Stomach (tissue), 8 donors: ENCODE measurements at regions not wholly inside any gene's neighbourhood (a gene's known extent, or its start where the extent isn't known, plus 50 kb on each side); places are given as distances from the start of the nearest gene placed in this dataset.

Source experiments
- DNase-seq, 2 donors: peaks; one replicate each; pipeline versions ENCODE4 v3.0.0 to v3.0.0-alpha.2; 2013 to 2019
- H3K27ac ChIP-seq, 5 donors: fragments of 200-600 bp in 4 of 5; sonication (generic) in 4 of 5; one replicate each; pipeline ENCODE4 v1.5.1; 2013 to 2019; ENCODE audit warnings: mild to moderate bottlenecking in 1 of 5, moderate library complexity in 1 of 5
- H3K27me3 ChIP-seq, 3 donors: fragments of 200-600 bp; sonication (generic); one replicate each; pipeline ENCODE4 v1.5.1; 2017 to 2019; ENCODE audit warnings: mixed run types in 1 of 3
- H3K36me3 ChIP-seq, 4 donors: fragments of 200-600 bp; sonication (generic); 1 replicate in 3 of 4; 2 replicates in 1 of 4; pipeline ENCODE4 v1.5.1; 2016 to 2019
- H3K4me1 ChIP-seq, 4 donors: fragments of 200-600 bp; sonication (generic); one replicate each; pipeline ENCODE4 v1.5.1; 2016 to 2019
- H3K4me3 ChIP-seq, 4 donors: fragments of 200-600 bp; sonication (generic) in 3 of 4; one replicate each; pipeline ENCODE4 v1.5.1; 2016 to 2019; ENCODE audit warnings: mild to moderate bottlenecking in 1 of 4
- H3K9me3 ChIP-seq, 4 donors: fragments of 200-600 bp; sonication (generic); one replicate each; pipeline ENCODE4 v1.5.1; 2016 to 2019
- EP300 ChIP-seq: sonication (generic); formaldehyde crosslinking; IDR thresholded peaks from one replicate; pipeline ENCODE4 v1.6.1; 2017; ENCODE audit warnings: antibody characterized with exemption
- POLR2A ChIP-seq, 4 donors: fragments of 450-650 bp; IDR thresholded peaks; one replicate each; pipeline ENCODE4 v1.6.1; 2016; ENCODE audit warnings: antibody characterized with exemption in 4 of 4, control low read depth in 2 of 4, mild to moderate bottlenecking in 1 of 4, moderate library complexity in 1 of 4
- POLR2AphosphoS5 ChIP-seq, 3 donors: sonication (generic); formaldehyde crosslinking; IDR thresholded peaks; one replicate each; pipeline ENCODE4 v1.6.1; 2016; ENCODE audit warnings: antibody characterized with exemption in 3 of 3
- WGBS, 5 donors: extraction: QIAGEN DNeasy Blood & Tissue Kit in 3 of 5; methylation state at CpG; one replicate each; pipeline versions ENCODE4 v1.1.5 to v1.1.7; 2013 to 2018; 5-methylcytosine and 5-hydroxymethylcytosine counted together
- intact Hi-C: fragments of 100-400 bp; cut with DNase I; formaldehyde crosslinking; loops from one replicate; pipeline ENCODE4 v1.15.1; 2023; ENCODE audit warnings: low total_unique reads
- TF ChIP-seq, protein P1 (sequence below), 7 experiments: fragments of 450-650 bp in 4 of 7; fragments of 200-600 bp in 3 of 7; sonication (generic) in 3 of 7; IDR thresholded peaks; one replicate each; pipeline ENCODE4 v1.5.1; 2016 to 2019; ENCODE audit warnings: antibody characterized with exemption in 7 of 7, control low read depth in 2 of 7, mild to moderate bottlenecking in 1 of 7
- donor health status: healthy with polysubstance abuse.
- donor health status: Bipolar disorder and iron deficiency.
- donor health status: healthy.

- intact Hi-C loops: no loop called here
- TF ChIP-seq EP300: no peak
- TF ChIP-seq POLR2A (IDR thresholded peaks at IDR 0.05): no peak
- TF ChIP-seq, protein P1, sequence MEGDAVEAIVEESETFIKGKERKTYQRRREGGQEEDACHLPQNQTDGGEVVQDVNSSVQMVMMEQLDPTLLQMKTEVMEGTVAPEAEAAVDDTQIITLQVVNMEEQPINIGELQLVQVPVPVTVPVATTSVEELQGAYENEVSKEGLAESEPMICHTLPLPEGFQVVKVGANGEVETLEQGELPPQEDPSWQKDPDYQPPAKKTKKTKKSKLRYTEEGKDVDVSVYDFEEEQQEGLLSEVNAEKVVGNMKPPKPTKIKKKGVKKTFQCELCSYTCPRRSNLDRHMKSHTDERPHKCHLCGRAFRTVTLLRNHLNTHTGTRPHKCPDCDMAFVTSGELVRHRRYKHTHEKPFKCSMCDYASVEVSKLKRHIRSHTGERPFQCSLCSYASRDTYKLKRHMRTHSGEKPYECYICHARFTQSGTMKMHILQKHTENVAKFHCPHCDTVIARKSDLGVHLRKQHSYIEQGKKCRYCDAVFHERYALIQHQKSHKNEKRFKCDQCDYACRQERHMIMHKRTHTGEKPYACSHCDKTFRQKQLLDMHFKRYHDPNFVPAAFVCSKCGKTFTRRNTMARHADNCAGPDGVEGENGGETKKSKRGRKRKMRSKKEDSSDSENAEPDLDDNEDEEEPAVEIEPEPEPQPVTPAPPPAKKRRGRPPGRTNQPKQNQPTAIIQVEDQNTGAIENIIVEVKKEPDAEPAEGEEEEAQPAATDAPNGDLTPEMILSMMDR (IDR thresholded peaks at IDR 0.05): no peak
- no peak for TF ChIP-seq POLR2AphosphoS5 (IDR thresholded peaks at IDR 0.05)
- H3K36me3 ChIP-seq: no peaks in the 10 kb centered on the region
- H3K9me3 ChIP-seq: no peaks in the 10 kb centered on the region
- 64 to 74% (median 69%) methylated on average over 3 of the region's 3 CpGs for WGBS, 5 donors
- no peaks in the 10 kb centered on the region for H3K27me3 ChIP-seq
- H3K4me3 ChIP-seq: no peak overlapping the region
- no peaks in the 10 kb centered on the region for H3K4me1 ChIP-seq
- H3K27ac ChIP-seq: no peak overlapping the region
- DNase-seq: no peak
These were observed 1266.3 kb downstream of the SI start for GRCh38 chr3:163812006-163812405.

GRCh38 chr3:163809540-163809993 is 1268.7 kb downstream of the SI start:
- Histone ChIP-seq H3K9me3 (no peaks in the 10 kb centered on the region), H3K27ac (no peak overlapping the region), H3K27me3 (no peaks in the 10 kb centered on the region), H3K4me1 (no peaks in the 10 kb centered on the region), H3K36me3 (no peaks in the 10 kb centered on the region), H3K4me3 (no peak overlapping the region)
- TF ChIP-seq EP300 (no peak), POLR2A (IDR thresholded peaks at IDR 0.05) (no peak), POLR2AphosphoS5 (IDR thresholded peaks at IDR 0.05) (no peak)
- TF ChIP-seq, protein P1 (IDR thresholded peaks at IDR 0.05): no peak
- DNase-seq: no peak
- WGBS, 5 donors: 41 to 61% (median 57%) methylated on average over 4 of the region's 4 CpGs
- intact Hi-C loops: no loop called here

DNA sequence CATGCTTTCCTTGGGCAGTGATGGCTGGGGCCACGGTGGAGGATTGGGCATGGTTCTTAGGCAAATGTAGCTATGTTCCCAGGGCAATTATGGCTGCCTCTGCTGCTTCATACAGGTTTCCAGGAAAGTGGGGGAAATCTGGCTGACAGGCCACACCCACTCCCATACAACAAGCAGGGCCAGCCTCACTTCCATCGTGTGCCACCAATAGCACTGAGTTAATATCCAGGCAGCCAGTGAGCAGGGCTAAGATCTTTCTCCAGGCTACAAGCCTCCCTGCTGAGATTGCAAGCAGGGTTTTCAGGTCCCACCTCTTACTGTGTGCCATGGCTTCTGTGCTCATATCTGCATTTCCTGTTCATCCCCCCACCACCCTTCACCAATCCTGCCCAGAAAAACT is 1291.9 kb downstream of the SI start:
- WGBS, 5 donors: 55 to 69% (median 67%) methylated on average over 1 to 2 of the region's 2 CpGs
- no peaks in the 10 kb centered on the region for H3K36me3 ChIP-seq
- TF ChIP-seq POLR2A (IDR thresholded peaks at IDR 0.05): no peak
- no peak for TF ChIP-seq POLR2AphosphoS5 (IDR thresholded peaks at IDR 0.05)
- peaks cover 0 to 10% (median 1%) of the 10 kb centered on the region in 4 donors for H3K9me3 ChIP-seq
- H3K4me3 ChIP-seq: no peak overlapping the region
- H3K27ac ChIP-seq: no peak overlapping the region
- intact Hi-C loops: no loop called here
- DNase-seq: no peak
- no peaks in the 10 kb centered on the region for H3K4me1 ChIP-seq
- no peaks in the 10 kb centered on the region for H3K27me3 ChIP-seq

- no peaks in the 10 kb centered on the region for H3K36me3 ChIP-seq
- H3K4me1 ChIP-seq: no peaks in the 10 kb centered on the region
- TF ChIP-seq, protein P1 (IDR thresholded peaks at IDR 0.05): no peak
- TF ChIP-seq POLR2A (IDR thresholded peaks at IDR 0.05) (no peak), EP300 (no peak)
- H3K27ac ChIP-seq: no peak overlapping the region
- intact Hi-C loops: no loop called here
- H3K4me3 ChIP-seq: no peak overlapping the region
- peaks cover 0 to 10% (median 0%) of the 10 kb centered on the region in 4 donors for H3K9me3 ChIP-seq
- DNase-seq: no peak
- no peaks in the 10 kb centered on the region for H3K27me3 ChIP-seq
These were observed 1292.6 kb downstream of the SI start for GRCh38 chr3:163785693-163786092.

- no peak for DNase-seq
- TF ChIP-seq POLR2A (IDR thresholded peaks at IDR 0.05) (no peak), EP300 (no peak), POLR2AphosphoS5 (IDR thresholded peaks at IDR 0.05) (no peak)
- TF ChIP-seq, protein P1 (IDR thresholded peaks at IDR 0.05): no peak
- Histone ChIP-seq H3K27me3 (no peaks in the 10 kb centered on the region), H3K27ac (no peak overlapping the region), H3K4me1 (no peaks in the 10 kb centered on the region), H3K4me3 (no peak overlapping the region), H3K36me3 (no peaks in the 10 kb centered on the region), H3K9me3 (peaks cover 0 to 1% (median 0%) of the 10 kb centered on the region in 4 donors)
- 29 to 50% (median 36%) methylated on average over 13 of the region's 13 CpGs for WGBS, 5 donors
- intact Hi-C loops: no loop called here
These were observed 1298.6 kb downstream of the SI start for GRCh38 chr3:163779396-163780344.
